SK-N-SH (cell line): ENCODE measurements at regions not wholly inside any gene's neighbourhood (a gene's known extent, or its start where the extent isn't known, plus 50 kb on each side); places are given as distances from the start of the nearest gene placed in this dataset.

Experiments
- CTCF ChIA-PET: fragments of 300-600, 350-600 bp; formaldehyde crosslinking; extraction: SDS; loops from one replicate; lab custom pipeline; 2021; lab: Yijun Ruan, JAX
- POLR2A ChIA-PET: fragments of 350-600 bp; sonication (Branson Sonifier 250); formaldehyde crosslinking; extraction: SDS; loops from one replicate; lab custom pipeline; 2020; ENCODE audit warnings: antibody characterized with exemption, inconsistent platforms; lab: Yijun Ruan, JAX
- DNase-seq: peaks from one replicate; pipeline ENCODE4 v3.0.0; 2012
- H2AFZ ChIP-seq: fragments of 200-600 bp; sonication (generic); 2 replicates; pipeline ENCODE4 v1.8.1; 2016; ENCODE audit warnings: antibody characterized with exemption, mild to moderate bottlenecking, low read depth
- H3F3A ChIP-seq: fragments of 200-600 bp; sonication (generic); replicated peaks from 2 replicates; pipeline ENCODE3; 2016; ENCODE audit warnings: antibody characterized with exemption, mild to moderate bottlenecking; ENCODE audit not compliant: insufficient read depth
- H3K27ac ChIP-seq, 2 experiments: fragments of 200-500 bp in 1 of 2; fragments of 200-600 bp in 1 of 2; sonication (Bioruptor generic) in 1 of 2; sonication (generic), shearing (Covaris generic) in 1 of 2; 2 replicates each; pipeline versions ENCODE4 v1.5.1 to v1.6.1; 2014 to 2016; ENCODE audit warnings: low read depth in 2 of 2, inconsistent platforms in 1 of 2, low read length in 1 of 2, mild to moderate bottlenecking in 1 of 2, mixed read lengths in 1 of 2
- H3K27me3 ChIP-seq: fragments of 200-600 bp; sonication (generic), shearing (Covaris generic); 2 replicates; pipeline ENCODE4 v1.6.1; 2016; ENCODE audit warnings: mixed run types; ENCODE audit not compliant: insufficient read depth
- H3K36me3 ChIP-seq, 2 experiments: fragments of 200-500 bp in 1 of 2; fragments of 200-600 bp in 1 of 2; sonication (Bioruptor generic) in 1 of 2; sonication (generic) in 1 of 2; replicated peaks in 1 of 2; 2 replicates each; pipeline versions ENCODE3 to v1.5.1; 2014 to 2016; ENCODE audit warnings: low read length in 1 of 2, mild to moderate bottlenecking in 1 of 2; ENCODE audit not compliant: insufficient read depth in 2 of 2, control insufficient read depth in 1 of 2
- H3K4me1 ChIP-seq, 2 experiments: fragments of 200-500 bp in 1 of 2; fragments of 200-600 bp in 1 of 2; sonication (Bioruptor generic) in 1 of 2; sonication (generic), shearing (Covaris generic) in 1 of 2; 2 replicates each; pipeline versions ENCODE4 v1.5.1 to v1.6.1; 2014 to 2016; ENCODE audit warnings: low read depth in 1 of 2, low read length in 1 of 2, mixed run types in 1 of 2; ENCODE audit not compliant: insufficient read depth in 2 of 2, control insufficient read depth in 1 of 2
- H3K4me2 ChIP-seq: fragments of 200-600 bp; sonication (generic), shearing (Covaris generic); 2 replicates; pipeline ENCODE4 v1.6.1; 2017; ENCODE audit warnings: mixed run types
- H3K4me3 ChIP-seq, 2 experiments: fragments of 200-500 bp in 1 of 2; fragments of 200-600 bp in 1 of 2; sonication (Bioruptor generic) in 1 of 2; sonication (generic), shearing (Covaris generic) in 1 of 2; 2 replicates each; pipeline versions ENCODE4 v1.5.1 to v1.8.1; 2014 to 2016; ENCODE audit warnings: low read depth in 2 of 2, inconsistent platforms in 1 of 2, low read length in 1 of 2, mild to moderate bottlenecking in 1 of 2, mixed read lengths in 1 of 2, moderate library complexity in 1 of 2
- H3K79me2 ChIP-seq: fragments of 200-600 bp; sonication (generic); 2 replicates; pipeline ENCODE4 v1.8.1; 2017; ENCODE audit warnings: mild to moderate bottlenecking; ENCODE audit not compliant: insufficient read depth
- H3K9ac ChIP-seq: fragments of 200-600 bp; sonication (generic); 2 replicates; pipeline ENCODE4 v1.6.1; 2017; ENCODE audit warnings: mixed run types
- H3K9me2 ChIP-seq: fragments of 200-600 bp; sonication (generic); 2 replicates; pipeline ENCODE4 v1.6.1; 2017; ENCODE audit warnings: mixed run types
- H3K9me3 ChIP-seq: fragments of 200-600 bp; sonication (generic); 2 replicates; pipeline ENCODE4 v1.6.1; 2017; ENCODE audit warnings: mixed run types, mild to moderate bottlenecking, moderate library complexity
- H4K20me1 ChIP-seq: fragments of 200-600 bp; sonication (generic); 2 replicates; pipeline ENCODE4 v1.6.1; 2017; ENCODE audit warnings: mild to moderate bottlenecking, mixed run types; ENCODE audit not compliant: insufficient read depth
- EZH2phosphoT487 ChIP-seq: fragments of 200-600 bp; sonication (generic); IDR thresholded peaks from 2 replicates; pipeline ENCODE4 v1.6.1; 2017; ENCODE audit warnings: low read depth, mixed run types, mild to moderate bottlenecking, antibody characterized with exemption, moderate library complexity, borderline replicate concordance
- FOSL2 ChIP-seq: IDR thresholded peaks from 2 replicates; pipeline ENCODE4 v1.4.0; 2012; ENCODE audit warnings: low read depth, mild to moderate bottlenecking, moderate library complexity, borderline replicate concordance
- MEF2A ChIP-seq: IDR thresholded peaks from 2 replicates; pipeline ENCODE4 v1.4.0; 2012; ENCODE audit warnings: low read depth, borderline replicate concordance
- REST ChIP-seq: IDR thresholded peaks from 2 replicates; pipeline ENCODE4 v1.6.1; 2012; ENCODE audit warnings: mild to moderate bottlenecking, low read depth, low read length, moderate library complexity
- RFX5 ChIP-seq: IDR thresholded peaks from 2 replicates; pipeline ENCODE4 v1.6.1; 2012; ENCODE audit warnings: mild to moderate bottlenecking, improper control_type of control experiment, low read length
- USF1 ChIP-seq: IDR thresholded peaks from 2 replicates; pipeline ENCODE4 v1.4.0; 2012; ENCODE audit warnings: low read depth, borderline replicate concordance
- WGBS: methylation state at CpG from one replicate; pipeline ENCODE4 v1.1.6; 2017; ENCODE audit warnings: low lambda C conversion rate; 5-methylcytosine and 5-hydroxymethylcytosine counted together
- TF ChIP-seq, protein P1 (sequence below): fragments of 150-350 bp; IDR thresholded peaks from 2 replicates; pipeline ENCODE4 v1.6.1; 2017; ENCODE audit warnings: antibody characterized with exemption, low read length, low read depth, borderline replicate concordance
- TF ChIP-seq, protein P2 (sequence below): IDR thresholded peaks from 2 replicates; pipeline ENCODE4 v1.4.0; 2012; ENCODE audit warnings: low read depth

- no peaks in the 10 kb centered on the region for H3K9me2 ChIP-seq
- no peak overlapping the region for H2AFZ ChIP-seq
- POLR2A ChIA-PET, result no interaction called here
- no peaks in the 10 kb centered on the region for H3K36me3 ChIP-seq
- H3K4me3 ChIP-seq, result no peak overlapping the region
- no peak overlapping the region for H3K27ac ChIP-seq
- peaks cover 34% of the 10 kb centered on the region for H3K27me3 ChIP-seq
- H3K4me1 ChIP-seq, result peaks cover 0 to 7% of the 10 kb centered on the region in 2 experiments; a peak in 2 of 4 replicates
- 67% methylated on average over 5 of the region's 5 CpGs for WGBS
- no peak overlapping the region for H3K9ac ChIP-seq
- H3K9me3 ChIP-seq, result no peaks in the 10 kb centered on the region
- TF ChIP-seq USF1, result no peak
- TF ChIP-seq, protein P1, sequence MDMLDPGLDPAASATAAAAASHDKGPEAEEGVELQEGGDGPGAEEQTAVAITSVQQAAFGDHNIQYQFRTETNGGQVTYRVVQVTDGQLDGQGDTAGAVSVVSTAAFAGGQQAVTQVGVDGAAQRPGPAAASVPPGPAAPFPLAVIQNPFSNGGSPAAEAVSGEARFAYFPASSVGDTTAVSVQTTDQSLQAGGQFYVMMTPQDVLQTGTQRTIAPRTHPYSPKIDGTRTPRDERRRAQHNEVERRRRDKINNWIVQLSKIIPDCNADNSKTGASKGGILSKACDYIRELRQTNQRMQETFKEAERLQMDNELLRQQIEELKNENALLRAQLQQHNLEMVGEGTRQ, result no peak
- TF ChIP-seq, all 33 proteins: peak for 0
- no peak for DNase-seq
- no peaks in the 10 kb centered on the region for H4K20me1 ChIP-seq
- no peaks in the 10 kb centered on the region for H3F3A ChIP-seq
- H3K4me2 ChIP-seq, result no peak overlapping the region
- H3K79me2 ChIP-seq, result no peaks in the 10 kb centered on the region
- CTCF ChIA-PET, result no interaction called here
These were observed 84.0 kb downstream of the LYZL1 start for GRCh38 chr10:29372920-29373319.

GRCh38 chr10:29374162-29374561, 85.3 kb downstream of the LYZL1 start:
- Histone ChIP-seq H3K4me2 (no peak overlapping the region), H3K9me3 (no peaks in the 10 kb centered on the region), H3K27ac (no peak overlapping the region), H3K79me2 (no peaks in the 10 kb centered on the region), H3K27me3 (peaks cover 21% of the 10 kb centered on the region), H3K9me2 (no peaks in the 10 kb centered on the region), H2AFZ (no peak overlapping the region), H3K4me1 (peaks cover 0 to 7% of the 10 kb centered on the region in 2 experiments; a peak in 2 of 4 replicates), H3K4me3 (no peak overlapping the region), H3K36me3 (no peaks in the 10 kb centered on the region), H4K20me1 (no peaks in the 10 kb centered on the region), H3F3A (no peaks in the 10 kb centered on the region), H3K9ac (no peak overlapping the region)
- TF ChIP-seq, protein P1, result no peak
- TF ChIP-seq MEF2A (no peak), RFX5 (no peak), REST (no peak), FOSL2 (no peak), EZH2phosphoT487 (no peak)
- TF ChIP-seq, protein P2, sequence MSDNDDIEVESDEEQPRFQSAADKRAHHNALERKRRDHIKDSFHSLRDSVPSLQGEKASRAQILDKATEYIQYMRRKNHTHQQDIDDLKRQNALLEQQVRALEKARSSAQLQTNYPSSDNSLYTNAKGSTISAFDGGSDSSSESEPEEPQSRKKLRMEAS, result no peak
- no peak for DNase-seq
- ChIA-PET CTCF (interaction anchor here (1.1 to 2.8 kb wide), 4 partner anchors 12 to 122 kb away, joined by 3 to 13 read pairs (median 6); no protein-coding TSS in a partner anchor), POLR2A (no interaction called here)
- WGBS, result 91% methylated on average over 7 of the region's 7 CpGs
